ENCODE measurements at regions not wholly inside any gene's neighbourhood (a gene's known extent, or its start where the extent isn't known, plus 50 kb on each side); places are given as distances from the start of the nearest gene placed in this dataset.
A peak's percentile ranks its signal among the peaks of the same experiment; 100 is the strongest.

- no peak for DNase-seq
Measured at GRCh38 chr1:56062625-56063024, 516.7 kb downstream of the PLPP3 start.

- DNase-seq: peak; percentile 27
Measured at GRCh38 chr1:56061824-56062223, 517.5 kb downstream of the PLPP3 start.

GRCh38 chr1:56060906-56061305, 518.5 kb downstream of the PLPP3 start:
- no peak for DNase-seq

GRCh38 chr1:56057466-56058405, 521.6 kb downstream of the PLPP3 start:
- DNase-seq: no peak

- no peak for DNase-seq
Measured at GRCh38 chr1:56056438-56057287, 522.7 kb downstream of the PLPP3 start.

- no peak for DNase-seq
Measured at GRCh38 chr1:56054959-56055358, 524.4 kb downstream of the PLPP3 start.

- DNase-seq: no peak
Measured at GRCh38 chr1:56052041-56052440, 527.3 kb downstream of the PLPP3 start.

- DNase-seq: no peak
Measured at GRCh38 chr1:56050911-56051310, 528.5 kb downstream of the PLPP3 start.

- DNase-seq: no peak
Measured at GRCh38 chr1:56045477-56045876, 533.9 kb downstream of the PLPP3 start.

- no peak for DNase-seq
Measured at GRCh38 chr1:56045062-56045461, 534.3 kb downstream of the PLPP3 start.

- DNase-seq: peak; percentile 23
Measured at GRCh38 chr1:56036479-56036878, 542.9 kb downstream of the PLPP3 start.

GRCh38 chr1:56034847-56035481, 544.4 kb downstream of the PLPP3 start:
- DNase-seq: no peak

GRCh38 chr1:56034222-56034621, 545.1 kb downstream of the PLPP3 start:
- DNase-seq: no peak

- DNase-seq: no peak
Measured at GRCh38 chr1:56033321-56034037, 545.9 kb downstream of the PLPP3 start.

GRCh38 chr1:56032096-56032676, 547.2 kb downstream of the PLPP3 start:
- DNase-seq: peak; percentile 10

- no peak for DNase-seq
Measured at GRCh38 chr1:56031001-56031400, 548.4 kb downstream of the PLPP3 start.

GRCh38 chr1:56029319-56030003, 549.9 kb downstream of the PLPP3 start:
- DNase-seq: no peak

- no peak for DNase-seq
Measured at GRCh38 chr1:56028911-56029310, 550.5 kb downstream of the PLPP3 start.

- peak; percentile 8 for DNase-seq
Measured at GRCh38 chr1:56028244-56028643, 551.1 kb downstream of the PLPP3 start.

GRCh38 chr1:56025942-56026341, 553.4 kb downstream of the PLPP3 start:
- DNase-seq: no peak

GRCh38 chr1:56024155-56024554, 555.2 kb downstream of the PLPP3 start:
- DNase-seq: no peak

GRCh38 chr1:56019922-56020321, 559.4 kb downstream of the PLPP3 start:
- no peak for DNase-seq
